LNCaP clone FGC (cell line): ENCODE measurements at regions not wholly inside any gene's neighbourhood (a gene's known extent, or its start where the extent isn't known, plus 50 kb on each side); places are given as distances from the start of the nearest gene placed in this dataset.

ENCODE experiments used
- DNase-seq: peaks from one replicate; pipeline ENCODE4 v3.0.0-alpha.2; 2011; ENCODE audit warnings: low read depth
- H3K4me3 ChIP-seq: 2 replicates; pipeline ENCODE4 v1.5.1; 2011; ENCODE audit warnings: mild to moderate bottlenecking, low read depth, low read length, control low read depth
- TF ChIP-seq, protein P1 (sequence below): IDR thresholded peaks from 2 replicates; pipeline ENCODE4 v1.5.1; 2012; ENCODE audit warnings: mild to moderate bottlenecking; ENCODE audit not compliant: control insufficient read depth, insufficient read depth; ENCODE audit errors: extremely low read depth

GRCh38 chrX:125089761-125090445, 229.8 kb upstream of the TEX13C start:
- TF ChIP-seq, protein P1, sequence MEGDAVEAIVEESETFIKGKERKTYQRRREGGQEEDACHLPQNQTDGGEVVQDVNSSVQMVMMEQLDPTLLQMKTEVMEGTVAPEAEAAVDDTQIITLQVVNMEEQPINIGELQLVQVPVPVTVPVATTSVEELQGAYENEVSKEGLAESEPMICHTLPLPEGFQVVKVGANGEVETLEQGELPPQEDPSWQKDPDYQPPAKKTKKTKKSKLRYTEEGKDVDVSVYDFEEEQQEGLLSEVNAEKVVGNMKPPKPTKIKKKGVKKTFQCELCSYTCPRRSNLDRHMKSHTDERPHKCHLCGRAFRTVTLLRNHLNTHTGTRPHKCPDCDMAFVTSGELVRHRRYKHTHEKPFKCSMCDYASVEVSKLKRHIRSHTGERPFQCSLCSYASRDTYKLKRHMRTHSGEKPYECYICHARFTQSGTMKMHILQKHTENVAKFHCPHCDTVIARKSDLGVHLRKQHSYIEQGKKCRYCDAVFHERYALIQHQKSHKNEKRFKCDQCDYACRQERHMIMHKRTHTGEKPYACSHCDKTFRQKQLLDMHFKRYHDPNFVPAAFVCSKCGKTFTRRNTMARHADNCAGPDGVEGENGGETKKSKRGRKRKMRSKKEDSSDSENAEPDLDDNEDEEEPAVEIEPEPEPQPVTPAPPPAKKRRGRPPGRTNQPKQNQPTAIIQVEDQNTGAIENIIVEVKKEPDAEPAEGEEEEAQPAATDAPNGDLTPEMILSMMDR, result no peak
- no peak for DNase-seq
- H3K4me3 ChIP-seq, result no peak overlapping the region

- TF ChIP-seq, protein P1, result no peak
- no peak for DNase-seq
- no peak overlapping the region for H3K4me3 ChIP-seq
Observed at GRCh38 chrX:125093852-125094251, 225.8 kb upstream of the TEX13C start.

- no peak for DNase-seq
- H3K4me3 ChIP-seq, result no peak overlapping the region
Observed at GRCh38 chrX:125094901-125095300, 224.8 kb upstream of the TEX13C start.

GRCh38 chrX:125096469-125096868, 223.2 kb upstream of the TEX13C start:
- H3K4me3 ChIP-seq, result no peak overlapping the region
- no peak for DNase-seq
- TF ChIP-seq, protein P1, result no peak

More at GRCh38 chrX:125094901-125095300, 224.8 kb upstream of the TEX13C start:
- TF ChIP-seq, protein P1, result no peak

GRCh38 chrX:125096870-125097269, 222.8 kb upstream of the TEX13C start:
- no peak overlapping the region for H3K4me3 ChIP-seq
- TF ChIP-seq, protein P1, result no peak
- DNase-seq, result no peak

DNA sequence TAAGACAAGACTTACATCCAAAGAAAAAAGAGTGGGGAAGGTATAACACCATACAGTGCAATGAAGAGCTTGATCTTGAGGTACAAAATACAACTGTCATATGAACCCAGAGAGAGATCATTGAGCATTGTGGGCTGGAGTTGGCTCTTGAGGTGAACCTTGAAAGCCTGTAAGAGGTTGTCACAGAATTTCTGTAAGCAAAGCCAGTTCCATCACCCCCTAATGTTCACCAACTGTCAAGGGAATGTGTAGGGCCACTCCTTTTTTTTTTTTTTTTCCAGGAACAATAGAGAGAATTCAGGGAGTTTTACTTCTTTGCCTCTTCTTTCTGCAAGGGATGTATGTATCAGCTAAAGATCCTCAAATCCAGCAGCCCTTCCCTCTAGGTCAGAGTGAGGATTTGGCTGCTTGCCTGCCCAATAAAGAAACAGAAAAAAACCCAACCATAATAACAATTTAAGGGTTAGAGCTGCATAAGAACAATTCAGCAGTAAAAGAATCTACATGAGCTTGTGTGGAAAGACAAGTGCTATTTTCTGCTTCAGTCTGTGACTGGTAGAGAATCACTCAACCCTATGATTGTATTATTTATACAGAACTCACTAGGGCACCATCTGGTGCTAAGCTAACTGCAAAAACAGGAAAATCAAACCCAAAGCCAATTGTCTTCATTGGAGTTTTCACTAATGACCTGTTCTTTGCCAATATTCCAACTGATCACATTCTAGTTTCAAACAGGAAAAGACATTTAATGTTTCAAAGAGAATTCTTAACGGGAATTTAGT, 217.5 kb upstream of the TEX13C start:
- H3K4me3 ChIP-seq, result no peak overlapping the region
- TF ChIP-seq, protein P1, result no peak
- DNase-seq, result no peak

DNA sequence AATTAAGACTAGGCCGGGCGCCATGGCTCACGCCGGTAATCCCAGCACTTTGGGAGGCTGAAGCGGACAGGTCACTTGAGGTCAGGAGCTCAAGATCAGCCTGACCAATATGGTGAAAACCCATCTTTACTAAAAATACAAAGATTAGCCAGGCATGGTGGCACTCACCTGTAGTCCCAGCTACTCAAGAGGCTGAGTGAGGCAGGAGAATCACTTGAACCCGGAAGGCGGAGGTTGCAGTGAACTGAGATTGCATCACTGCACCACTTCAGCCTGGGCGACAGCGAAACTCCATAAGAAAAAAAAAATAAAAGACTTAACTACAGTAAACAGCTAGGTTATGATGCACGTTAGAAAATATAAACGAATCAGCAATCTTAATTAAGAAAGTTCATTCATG, 216.0 kb upstream of the TEX13C start:
- TF ChIP-seq, protein P1, result no peak
- no peak overlapping the region for H3K4me3 ChIP-seq
- DNase-seq, result no peak
